ENCODE measurements at regions not wholly inside any gene's neighbourhood (a gene's known extent, or its start where the extent isn't known, plus 50 kb on each side); places are given as distances from the start of the nearest gene placed in this dataset.

DNA sequence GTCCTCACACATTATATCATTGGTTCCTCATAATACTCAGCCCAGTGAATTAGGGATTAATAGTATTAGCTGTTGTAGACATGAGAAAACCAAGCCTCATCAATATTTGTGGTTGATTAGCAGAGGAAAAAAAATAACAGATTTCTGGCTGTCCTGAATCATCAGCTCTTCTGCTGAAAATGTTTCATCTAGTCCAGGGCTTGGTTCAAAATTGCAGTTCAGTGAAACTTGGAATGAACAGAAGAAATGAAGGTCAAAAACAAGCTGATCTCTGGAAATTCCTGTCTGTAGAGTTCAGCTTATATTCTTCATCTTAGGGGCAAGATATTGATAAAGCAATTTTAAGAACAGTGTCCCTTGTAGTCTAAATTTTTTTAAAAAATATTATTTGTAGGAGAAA is 361.1 kb upstream of the CCDC179 start:
- TF ChIP-seq, protein P1, sequence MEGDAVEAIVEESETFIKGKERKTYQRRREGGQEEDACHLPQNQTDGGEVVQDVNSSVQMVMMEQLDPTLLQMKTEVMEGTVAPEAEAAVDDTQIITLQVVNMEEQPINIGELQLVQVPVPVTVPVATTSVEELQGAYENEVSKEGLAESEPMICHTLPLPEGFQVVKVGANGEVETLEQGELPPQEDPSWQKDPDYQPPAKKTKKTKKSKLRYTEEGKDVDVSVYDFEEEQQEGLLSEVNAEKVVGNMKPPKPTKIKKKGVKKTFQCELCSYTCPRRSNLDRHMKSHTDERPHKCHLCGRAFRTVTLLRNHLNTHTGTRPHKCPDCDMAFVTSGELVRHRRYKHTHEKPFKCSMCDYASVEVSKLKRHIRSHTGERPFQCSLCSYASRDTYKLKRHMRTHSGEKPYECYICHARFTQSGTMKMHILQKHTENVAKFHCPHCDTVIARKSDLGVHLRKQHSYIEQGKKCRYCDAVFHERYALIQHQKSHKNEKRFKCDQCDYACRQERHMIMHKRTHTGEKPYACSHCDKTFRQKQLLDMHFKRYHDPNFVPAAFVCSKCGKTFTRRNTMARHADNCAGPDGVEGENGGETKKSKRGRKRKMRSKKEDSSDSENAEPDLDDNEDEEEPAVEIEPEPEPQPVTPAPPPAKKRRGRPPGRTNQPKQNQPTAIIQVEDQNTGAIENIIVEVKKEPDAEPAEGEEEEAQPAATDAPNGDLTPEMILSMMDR (IDR thresholded peaks at IDR 0.05) = no peak
- TF ChIP-seq ZFX (IDR thresholded peaks at IDR 0.05; ENCODE audit: borderline replicate concordance) = no peak
